B cell (primary cell): ENCODE measurements at regions not wholly inside any gene's neighbourhood (a gene's known extent, or its start where the extent isn't known, plus 50 kb on each side); places are given as distances from the start of the nearest gene placed in this dataset.

Experiments
- ATAC-seq: fragments of 200-7000 bp; cut with Tn5 transposase; one replicate; pipeline ENCODE4 v1.10.0; 2021; ENCODE audit warnings: low read depth, mild to moderate bottlenecking, moderate number of reproducible peaks, moderate library complexity
- CTCF ChIA-PET: fragments of 350-600 bp; sonication (Branson Sonifier 250); formaldehyde crosslinking; loops from one replicate; lab custom pipeline; 2021; ENCODE audit warnings: antibody characterized with exemption, inconsistent platforms; lab: Charles Lee
- POLR2A ChIA-PET: fragments of 350-600 bp; sonication (Branson Sonifier 250); formaldehyde crosslinking; loops from one replicate; lab custom pipeline; 2021; ENCODE audit warnings: antibody characterized with exemption; lab: Charles Lee
- DNase-seq: peaks from one replicate; pipeline ENCODE4 v3.0.0; 2013
- H2AFZ ChIP-seq: 2 replicates; pipeline ENCODE4 v1.6.1; 2012; ENCODE audit warnings: mild to moderate bottlenecking, low read depth, low read length; ENCODE audit not compliant: insufficient read depth, poor library complexity, severe bottlenecking
- H3K27ac ChIP-seq, 2 donors: 1 replicate in 1 of 2; 2 replicates in 1 of 2; pipeline ENCODE4 v1.5.1; 2012 to 2013; ENCODE audit warnings: low read length in 2 of 2, mild to moderate bottlenecking in 2 of 2, moderate library complexity in 1 of 2
- H3K27me3 ChIP-seq, 4 experiments: fragments of 200-600 bp in 1 of 4; sonication (generic) in 1 of 4; replicated peaks in 1 of 4; 1 replicate in 2 of 4; 2 replicates in 2 of 4; pipeline versions ENCODE4 v1.6.1 to v1.7.0; 2013 to 2016; ENCODE audit warnings: low read length in 3 of 4, mild to moderate bottlenecking in 2 of 4, mixed read lengths in 1 of 4, moderate library complexity in 1 of 4; ENCODE audit not compliant: insufficient read depth in 4 of 4, control insufficient read depth in 3 of 4; ENCODE audit errors: control extremely low read depth in 1 of 4
- H3K36me3 ChIP-seq, 2 experiments: replicated peaks in 1 of 2; 1 replicate in 1 of 2; 2 replicates in 1 of 2; pipeline versions ENCODE4 v1.6.1 to v1.7.1; 2013; ENCODE audit warnings: low read length in 1 of 2; ENCODE audit not compliant: insufficient read depth in 2 of 2, control insufficient read depth in 1 of 2; ENCODE audit errors: control extremely low read depth in 1 of 2, extremely low read depth in 1 of 2
- H3K4me1 ChIP-seq, 2 donors: fragments of 200-600 bp in 1 of 2; sonication (generic) in 1 of 2; 1 replicate in 1 of 2; 2 replicates in 1 of 2; pipeline versions ENCODE4 v1.5.1 to v1.6.1; 2013 to 2017; ENCODE audit warnings: low read length in 2 of 2; ENCODE audit not compliant: control insufficient read depth in 2 of 2, insufficient read depth in 2 of 2
- H3K4me2 ChIP-seq: replicated peaks from 2 replicates; pipeline ENCODE3; 2012; ENCODE audit warnings: mild to moderate bottlenecking, low read depth, low read length; ENCODE audit not compliant: poor library complexity, severe bottlenecking
- H3K4me3 ChIP-seq, 5 experiments: fragments of 200-600 bp in 1 of 5; sonication (generic) in 1 of 5; 1 replicate in 3 of 5; 2 replicates in 2 of 5; pipeline versions ENCODE4 v1.5.1 to v1.7.0; 2011 to 2016; ENCODE audit warnings: low read length in 4 of 5, mild to moderate bottlenecking in 4 of 5, low read depth in 2 of 5, control low read depth in 1 of 5, moderate library complexity in 1 of 5; ENCODE audit not compliant: insufficient read depth in 1 of 5; ENCODE audit errors: control extremely low read depth in 1 of 5, extremely low read depth in 1 of 5
- H3K79me2 ChIP-seq: fragments of 200-600 bp; sonication (generic); one replicate; pipeline ENCODE4 v1.6.0; 2016; ENCODE audit warnings: low read length; ENCODE audit not compliant: control insufficient read depth, insufficient read depth
- H3K9ac ChIP-seq: fragments of 200-600 bp; sonication (generic); 2 replicates; pipeline ENCODE4 v1.6.1; 2017; ENCODE audit warnings: mild to moderate bottlenecking, low read length, moderate library complexity
- H3K9me3 ChIP-seq, 3 donors: one replicate each; pipeline versions ENCODE4 v1.6.1 to v1.7.1; 2013; ENCODE audit warnings: low read length in 2 of 3; ENCODE audit not compliant: control insufficient read depth in 2 of 3, insufficient read depth in 1 of 3; ENCODE audit errors: control extremely low read depth in 1 of 3
- H4K20me1 ChIP-seq: 2 replicates; pipeline ENCODE4 v1.6.0; 2012; ENCODE audit warnings: mild to moderate bottlenecking, low read length; ENCODE audit not compliant: insufficient read depth, control insufficient read depth, poor library complexity, severe bottlenecking
- H3K27ac Mint-ChIP-seq: one replicate; pipeline ENCODE4 v1.8.0; 2021; ENCODE audit warnings: mixed read lengths
- H3K27me3 Mint-ChIP-seq: one replicate; pipeline ENCODE4 v1.8.0; 2021; ENCODE audit warnings: mixed read lengths
- H3K4me1 Mint-ChIP-seq: one replicate; pipeline ENCODE4 v1.8.0; 2021; ENCODE audit warnings: mixed read lengths
- H3K4me3 Mint-ChIP-seq: one replicate; pipeline ENCODE4 v1.8.0; 2021; ENCODE audit warnings: mixed read lengths
- H3K9me3 Mint-ChIP-seq: one replicate; pipeline ENCODE4 v1.8.0; 2022; ENCODE audit warnings: mixed read lengths; ENCODE audit not compliant: insufficient read depth
- CTCF ChIP-seq: fragments of 200-600 bp; IDR thresholded peaks from one replicate; pipeline ENCODE4 v1.8.0; 2022; ENCODE audit warnings: antibody characterized with exemption, mild to moderate bottlenecking
- EZH2 ChIP-seq: IDR thresholded peaks from 2 replicates; pipeline ENCODE4 v1.6.1; 2012; ENCODE audit warnings: borderline replicate concordance, low read depth, mild to moderate bottlenecking, moderate library complexity, low read length; ENCODE audit not compliant: insufficient read depth, poor library complexity, severe bottlenecking
- WGBS: methylation state at CpG from one replicate; pipeline ENCODE4 v1.1.5; 2013; ENCODE audit warnings: missing lambda C conversion rate; ENCODE audit not compliant: insufficient coverage; 5-methylcytosine and 5-hydroxymethylcytosine counted together
- intact Hi-C: fragments of 100-400 bp; cut with micrococcal nuclease; formaldehyde crosslinking; loops from one replicate; pipeline ENCODE4 v1.10.0; 2022

GRCh38 chr20:8078528-8078914 lies 53.5 kb upstream of the PLCB1 start:
- no peak overlapping the region for H3K4me3 Mint-ChIP-seq
- Histone ChIP-seq H3K4me3 (no peak overlapping the region), H3K9me3 (peaks cover 0 to 1% (median 0%) of the 10 kb centered on the region in 3 donors), H3K4me2 (no peak overlapping the region), H3K79me2 (no peaks in the 10 kb centered on the region), H3K36me3 (no peaks in the 10 kb centered on the region), H3K27me3 (no peaks in the 10 kb centered on the region), H3K9ac (no peak overlapping the region), H3K27ac (no peak overlapping the region), H2AFZ (no peak overlapping the region), H3K4me1 (no peaks in the 10 kb centered on the region), H4K20me1 (no peaks in the 10 kb centered on the region)
- H3K27me3 Mint-ChIP-seq = no peaks in the 10 kb centered on the region
- intact Hi-C loops = no loop called here
- no peak overlapping the region for H3K27ac Mint-ChIP-seq
- DNase-seq (no peak), ATAC-seq (no peak)
- ChIA-PET CTCF (no interaction called here), POLR2A (no interaction called here)
- no peaks in the 10 kb centered on the region for H3K9me3 Mint-ChIP-seq
- 100% methylated on average over 1 of the region's 4 CpGs for WGBS
- no peaks in the 10 kb centered on the region for H3K4me1 Mint-ChIP-seq
- TF ChIP-seq EZH2 (no peak), CTCF (no peak)

GRCh38 chr20:8079976-8080375 lies 52.1 kb upstream of the PLCB1 start:
- CTCF ChIA-PET = no interaction called here
- H3K4me1 Mint-ChIP-seq = no peaks in the 10 kb centered on the region
- TF ChIP-seq CTCF = no peak
- H3K27me3 Mint-ChIP-seq = no peaks in the 10 kb centered on the region
- ATAC-seq (no peak), DNase-seq (no peak)
- Histone ChIP-seq H2AFZ (no peak overlapping the region), H3K4me1 (no peaks in the 10 kb centered on the region), H3K4me3 (no peak overlapping the region), H3K4me2 (no peak overlapping the region), H3K27me3 (no peaks in the 10 kb centered on the region), H3K79me2 (no peaks in the 10 kb centered on the region), H3K9me3 (no peaks in the 10 kb centered on the region), H3K36me3 (no peaks in the 10 kb centered on the region), H3K27ac (no peak overlapping the region), H3K9ac (no peak overlapping the region), H4K20me1 (no peaks in the 10 kb centered on the region)
- intact Hi-C loops = no loop called here
- H3K4me3 Mint-ChIP-seq = no peak overlapping the region
- no peak overlapping the region for H3K27ac Mint-ChIP-seq
- POLR2A ChIA-PET = no interaction called here
- no peaks in the 10 kb centered on the region for H3K9me3 Mint-ChIP-seq
